ENCODE measurements at regions not wholly inside any gene's neighbourhood (a gene's known extent, or its start where the extent isn't known, plus 50 kb on each side); places are given as distances from the start of the nearest gene placed in this dataset.
A peak's percentile ranks its signal among the peaks of the same experiment; 100 is the strongest.

DNA sequence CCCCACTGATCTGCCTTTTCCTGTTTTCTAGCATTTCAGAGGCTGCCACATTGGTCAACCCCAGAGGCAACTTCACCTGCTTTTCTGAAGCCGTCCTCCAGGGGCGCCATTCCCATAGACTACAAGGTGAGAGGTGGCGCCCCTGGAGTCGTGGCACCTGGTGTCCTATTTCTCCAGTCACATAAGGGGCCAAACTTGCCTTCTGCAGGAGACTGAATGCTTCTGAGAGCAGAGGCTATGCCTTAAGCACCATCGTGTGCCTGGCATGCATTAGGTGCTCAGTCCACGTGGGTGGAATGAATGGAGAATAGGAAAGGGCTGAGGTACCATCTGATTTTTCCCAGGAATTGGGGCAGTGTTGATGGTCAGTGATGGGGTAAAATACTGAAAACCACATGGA lies 164.8 kb downstream of the HAPSTR1 start:
- Histone ChIP-seq H3K4me3 (ENCODE audit: low read depth, low read length, poor library complexity, severe bottlenecking) (no peak overlapping the region), H3K4me1 (ENCODE audit: insufficient read depth, low read length, severe bottlenecking) (no peaks in the 10 kb centered on the region), H4K20me1 (ENCODE audit: insufficient read depth, low read length) (no peaks in the 10 kb centered on the region), H3K27me3 (ENCODE audit: insufficient read depth, low read length) (no peaks in the 10 kb centered on the region), H3K9me2 (ENCODE audit: low read depth, low read length) (no peaks in the 10 kb centered on the region), H3K36me3 (ENCODE audit: insufficient read depth, low read length) (no peaks in the 10 kb centered on the region), H3K79me2 (ENCODE audit: insufficient read depth, low read length) (no peaks in the 10 kb centered on the region), H3K9me3 (ENCODE audit: low read length) (no peaks in the 10 kb centered on the region), H3K9ac (ENCODE audit: low read length) (no peak overlapping the region), H3K27ac (ENCODE audit: low read depth, low read length, poor library complexity, severe bottlenecking) (no peak overlapping the region), H2AFZ (ENCODE audit: low read length) (no peak overlapping the region), H3F3A (ENCODE audit: insufficient read depth, low read length) (no peaks in the 10 kb centered on the region), H3K4me2 (ENCODE audit: low read length) (no peak overlapping the region)
- TF ChIP-seq EZH2 (IDR thresholded peaks at IDR 0.05; ENCODE audit: borderline replicate concordance, low read length), result no peak
- peak; percentile 90 for TF ChIP-seq CTCF (IDR thresholded peaks at IDR 0.05; ENCODE audit: low read length)

DNA sequence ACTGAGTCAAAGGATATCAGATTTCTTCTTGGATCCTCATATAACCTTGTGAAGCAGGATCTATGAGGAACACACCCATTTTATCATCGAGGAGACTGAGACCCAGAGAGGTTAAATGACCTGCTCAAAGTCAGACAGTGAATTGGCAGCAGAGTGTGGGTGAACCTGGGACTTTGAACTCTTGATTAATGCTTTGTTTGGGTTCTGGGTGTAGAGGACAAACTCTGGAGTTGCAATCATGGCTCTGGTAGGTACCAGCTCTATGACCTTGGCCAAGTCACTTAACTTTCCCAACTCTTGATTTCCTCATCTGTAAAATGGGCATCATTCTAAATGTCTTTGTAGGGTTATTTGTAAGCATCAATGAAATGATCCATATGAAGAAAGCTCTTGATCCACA lies 166.4 kb downstream of the HAPSTR1 start:
- Histone ChIP-seq H4K20me1 (ENCODE audit: insufficient read depth, low read length) (no peaks in the 10 kb centered on the region), H3K9ac (ENCODE audit: low read length) (no peak overlapping the region), H3F3A (ENCODE audit: insufficient read depth, low read length) (no peaks in the 10 kb centered on the region), H3K9me3 (ENCODE audit: low read length) (no peaks in the 10 kb centered on the region), H3K27ac (ENCODE audit: low read depth, low read length, poor library complexity, severe bottlenecking) (no peak overlapping the region), H3K4me2 (ENCODE audit: low read length) (no peak overlapping the region), H3K4me3 (ENCODE audit: low read depth, low read length, poor library complexity, severe bottlenecking) (no peak overlapping the region), H3K9me2 (ENCODE audit: low read depth, low read length) (no peaks in the 10 kb centered on the region), H3K4me1 (ENCODE audit: insufficient read depth, low read length, severe bottlenecking) (no peaks in the 10 kb centered on the region), H2AFZ (ENCODE audit: low read length) (no peak overlapping the region), H3K36me3 (ENCODE audit: insufficient read depth, low read length) (no peaks in the 10 kb centered on the region), H3K27me3 (ENCODE audit: insufficient read depth, low read length) (no peaks in the 10 kb centered on the region), H3K79me2 (ENCODE audit: insufficient read depth, low read length) (no peaks in the 10 kb centered on the region)
- TF ChIP-seq EZH2 (IDR thresholded peaks at IDR 0.05; ENCODE audit: borderline replicate concordance, low read length) (no peak), CTCF (IDR thresholded peaks at IDR 0.05; ENCODE audit: low read length) (no peak)

DNA sequence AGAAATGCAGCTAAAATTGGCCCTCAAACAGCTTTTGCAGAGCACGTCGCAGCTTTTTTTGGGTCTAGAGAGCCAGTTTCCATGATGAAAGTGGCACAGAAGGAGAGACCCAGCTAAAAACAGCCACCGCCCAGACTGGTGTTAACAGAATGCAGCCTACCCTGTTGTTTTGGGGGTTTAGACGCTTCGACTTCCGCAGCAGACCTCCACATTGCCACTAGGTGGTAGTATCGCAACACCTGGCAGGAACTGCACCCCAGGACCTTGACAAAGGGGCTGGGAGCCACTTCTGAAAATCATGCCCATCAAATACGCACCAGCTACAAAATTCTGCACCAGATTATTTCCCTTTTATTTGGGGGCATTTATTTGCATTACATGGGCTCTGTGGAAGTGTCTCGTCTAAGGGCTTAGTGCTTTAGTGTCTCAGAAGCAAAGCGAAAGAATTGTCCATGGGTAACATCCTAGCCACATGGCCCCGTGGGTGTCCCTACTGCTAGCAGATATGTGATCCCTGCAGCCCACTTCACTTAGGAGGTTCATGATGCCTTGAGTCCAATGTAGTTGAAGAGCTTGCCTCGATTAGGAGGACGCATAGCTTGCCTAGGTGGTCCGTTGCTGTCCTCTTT lies 167.1 kb downstream of the HAPSTR1 start:
- Histone ChIP-seq H3K9me2 (ENCODE audit: low read depth, low read length) (no peaks in the 10 kb centered on the region), H3K36me3 (ENCODE audit: insufficient read depth, low read length) (no peaks in the 10 kb centered on the region), H3F3A (ENCODE audit: insufficient read depth, low read length) (no peaks in the 10 kb centered on the region), H3K27ac (ENCODE audit: low read depth, low read length, poor library complexity, severe bottlenecking) (no peak overlapping the region), H2AFZ (ENCODE audit: low read length) (no peak overlapping the region), H4K20me1 (ENCODE audit: insufficient read depth, low read length) (no peaks in the 10 kb centered on the region), H3K4me1 (ENCODE audit: insufficient read depth, low read length, severe bottlenecking) (no peaks in the 10 kb centered on the region), H3K27me3 (ENCODE audit: insufficient read depth, low read length) (no peaks in the 10 kb centered on the region), H3K4me2 (ENCODE audit: low read length) (no peak overlapping the region), H3K9me3 (ENCODE audit: low read length) (no peaks in the 10 kb centered on the region), H3K4me3 (ENCODE audit: low read depth, low read length, poor library complexity, severe bottlenecking) (no peak overlapping the region), H3K9ac (ENCODE audit: low read length) (no peak overlapping the region), H3K79me2 (ENCODE audit: insufficient read depth, low read length) (no peaks in the 10 kb centered on the region)
- TF ChIP-seq EZH2 (IDR thresholded peaks at IDR 0.05; ENCODE audit: borderline replicate concordance, low read length), result no peak
- TF ChIP-seq CTCF (IDR thresholded peaks at IDR 0.05; ENCODE audit: low read length), result peak; percentile 89

Measured in OCI-LY1 (cell line).